ENCODE measurements at regions not wholly inside any gene's neighbourhood (a gene's known extent, or its start where the extent isn't known, plus 50 kb on each side); places are given as distances from the start of the nearest gene placed in this dataset.

GRCh38 chr1:214997685-214998084, 84.9 kb upstream of the KCNK2 start:
- no peak overlapping the region for H3K4me3 Mint-ChIP-seq
- no peaks in the 10 kb centered on the region for H3K36me3 Mint-ChIP-seq (ENCODE audit: low read depth)
- H3K4me1 Mint-ChIP-seq: no peaks in the 10 kb centered on the region
- no peaks in the 10 kb centered on the region for H3K27me3 Mint-ChIP-seq
- ChIA-PET POLR2A (no interaction called here), CTCF (interaction anchor here (0.5 kb wide), 1 partner anchor 20 kb away, joined by 4 read pairs; no protein-coding TSS in a partner anchor)
- no peak overlapping the region for H3K27ac Mint-ChIP-seq
- no peak for DNase-seq
- no peaks in the 10 kb centered on the region for H3K9me3 Mint-ChIP-seq

- ChIA-PET CTCF (no interaction called here), POLR2A (no interaction called here)
- DNase-seq: no peak
These were observed 81.0 kb upstream of the KCNK2 start for GRCh38 chr1:215001419-215002021.

GRCh38 chr1:215002471-215002870, 80.1 kb upstream of the KCNK2 start:
- no peaks in the 10 kb centered on the region for H3K9me3 Mint-ChIP-seq
- no peaks in the 10 kb centered on the region for H3K36me3 Mint-ChIP-seq (ENCODE audit: low read depth)
- POLR2A ChIA-PET: no interaction called here
- no peak overlapping the region for H3K27ac Mint-ChIP-seq
- no peaks in the 10 kb centered on the region for H3K4me1 Mint-ChIP-seq
- CTCF ChIA-PET: no interaction called here
- no peaks in the 10 kb centered on the region for H3K27me3 Mint-ChIP-seq
- no peak for DNase-seq
- H3K4me3 Mint-ChIP-seq: no peak overlapping the region

More at GRCh38 chr1:215001419-215002021, 81.0 kb upstream of the KCNK2 start:
- no peak overlapping the region for H3K4me3 Mint-ChIP-seq
- no peaks in the 10 kb centered on the region for H3K27me3 Mint-ChIP-seq
- no peaks in the 10 kb centered on the region for H3K4me1 Mint-ChIP-seq
- H3K9me3 Mint-ChIP-seq: no peaks in the 10 kb centered on the region
- H3K27ac Mint-ChIP-seq: no peak overlapping the region
- no peaks in the 10 kb centered on the region for H3K36me3 Mint-ChIP-seq (ENCODE audit: low read depth)

- CTCF ChIA-PET: no interaction called here
- H3K4me1 Mint-ChIP-seq: no peaks in the 10 kb centered on the region
- DNase-seq: no peak
These were observed 78.9 kb upstream of the KCNK2 start for GRCh38 chr1:215003686-215004085.

GRCh38 chr1:215004121-215004827, 78.3 kb upstream of the KCNK2 start:
- Mint-ChIP-seq H3K27me3 (no peaks in the 10 kb centered on the region), H3K4me1 (no peaks in the 10 kb centered on the region), H3K9me3 (no peaks in the 10 kb centered on the region), H3K4me3 (no peak overlapping the region), H3K27ac (no peak overlapping the region), H3K36me3 (ENCODE audit: low read depth) (no peaks in the 10 kb centered on the region)
- ChIA-PET POLR2A (no interaction called here), CTCF (no interaction called here)
- no peak for DNase-seq

More at GRCh38 chr1:215003686-215004085, 78.9 kb upstream of the KCNK2 start:
- H3K27ac Mint-ChIP-seq: no peak overlapping the region
- no peak overlapping the region for H3K4me3 Mint-ChIP-seq
- POLR2A ChIA-PET: no interaction called here
- H3K36me3 Mint-ChIP-seq (ENCODE audit: low read depth): no peaks in the 10 kb centered on the region
- no peaks in the 10 kb centered on the region for H3K9me3 Mint-ChIP-seq
- no peaks in the 10 kb centered on the region for H3K27me3 Mint-ChIP-seq

GRCh38 chr1:215005078-215005477, 77.5 kb upstream of the KCNK2 start:
- no peaks in the 10 kb centered on the region for H3K9me3 Mint-ChIP-seq
- no peaks in the 10 kb centered on the region for H3K27me3 Mint-ChIP-seq
- H3K4me3 Mint-ChIP-seq: no peak overlapping the region
- ChIA-PET POLR2A (no interaction called here), CTCF (no interaction called here)
- DNase-seq: no peak
- H3K36me3 Mint-ChIP-seq (ENCODE audit: low read depth): no peaks in the 10 kb centered on the region
- no peaks in the 10 kb centered on the region for H3K4me1 Mint-ChIP-seq
- no peak overlapping the region for H3K27ac Mint-ChIP-seq

- POLR2A ChIA-PET: no interaction called here
- H3K4me1 Mint-ChIP-seq: no peaks in the 10 kb centered on the region
- H3K27me3 Mint-ChIP-seq: no peaks in the 10 kb centered on the region
- CTCF ChIA-PET: no interaction called here
- no peaks in the 10 kb centered on the region for H3K36me3 Mint-ChIP-seq (ENCODE audit: low read depth)
- no peaks in the 10 kb centered on the region for H3K9me3 Mint-ChIP-seq
- no peak overlapping the region for H3K4me3 Mint-ChIP-seq
- H3K27ac Mint-ChIP-seq: no peak overlapping the region
- DNase-seq: no peak
These were observed 76.7 kb upstream of the KCNK2 start for GRCh38 chr1:215005656-215006345.

GRCh38 chr1:215007880-215008279, 74.7 kb upstream of the KCNK2 start:
- Mint-ChIP-seq H3K4me3 (no peak overlapping the region), H3K27ac (no peak overlapping the region), H3K4me1 (no peaks in the 10 kb centered on the region), H3K27me3 (no peaks in the 10 kb centered on the region), H3K9me3 (no peaks in the 10 kb centered on the region), H3K36me3 (ENCODE audit: low read depth) (no peaks in the 10 kb centered on the region)
- CTCF ChIA-PET: interaction anchor here (0.6 kb wide), 1 partner anchor 444 kb away, joined by 4 read pairs; no protein-coding TSS in a partner anchor
- DNase-seq: no peak
- POLR2A ChIA-PET: no interaction called here

GRCh38 chr1:215018555-215018954, 64.0 kb upstream of the KCNK2 start:
- H3K9me3 Mint-ChIP-seq: no peaks in the 10 kb centered on the region
- ChIA-PET POLR2A (no interaction called here), CTCF (no interaction called here)
- no peak overlapping the region for H3K27ac Mint-ChIP-seq
- no peak overlapping the region for H3K4me3 Mint-ChIP-seq
- no peaks in the 10 kb centered on the region for H3K4me1 Mint-ChIP-seq
- no peaks in the 10 kb centered on the region for H3K27me3 Mint-ChIP-seq
- no peak for DNase-seq
- no peaks in the 10 kb centered on the region for H3K36me3 Mint-ChIP-seq (ENCODE audit: low read depth)

- no peak overlapping the region for H3K27ac Mint-ChIP-seq
- H3K27me3 Mint-ChIP-seq: no peaks in the 10 kb centered on the region
- no peak overlapping the region for H3K4me3 Mint-ChIP-seq
- H3K36me3 Mint-ChIP-seq (ENCODE audit: low read depth): no peaks in the 10 kb centered on the region
- CTCF ChIA-PET: no interaction called here
- no peak for DNase-seq
- no peaks in the 10 kb centered on the region for H3K4me1 Mint-ChIP-seq
- POLR2A ChIA-PET: no interaction called here
- no peaks in the 10 kb centered on the region for H3K9me3 Mint-ChIP-seq
These were observed 60.3 kb upstream of the KCNK2 start for GRCh38 chr1:215022204-215022603.

GRCh38 chr1:215022741-215023141, 59.8 kb upstream of the KCNK2 start:
- ChIA-PET POLR2A (no interaction called here), CTCF (no interaction called here)
- H3K36me3 Mint-ChIP-seq (ENCODE audit: low read depth): no peaks in the 10 kb centered on the region
- H3K4me1 Mint-ChIP-seq: no peaks in the 10 kb centered on the region
- H3K27ac Mint-ChIP-seq: no peak overlapping the region
- H3K9me3 Mint-ChIP-seq: no peaks in the 10 kb centered on the region
- no peaks in the 10 kb centered on the region for H3K27me3 Mint-ChIP-seq
- DNase-seq: no peak
- no peak overlapping the region for H3K4me3 Mint-ChIP-seq

- CTCF ChIA-PET: no interaction called here
- H3K27me3 Mint-ChIP-seq: no peaks in the 10 kb centered on the region
- no peaks in the 10 kb centered on the region for H3K9me3 Mint-ChIP-seq
- H3K27ac Mint-ChIP-seq: no peak overlapping the region
- H3K4me3 Mint-ChIP-seq: no peak overlapping the region
- POLR2A ChIA-PET: no interaction called here
- DNase-seq: no peak
- no peaks in the 10 kb centered on the region for H3K4me1 Mint-ChIP-seq
- no peaks in the 10 kb centered on the region for H3K36me3 Mint-ChIP-seq (ENCODE audit: low read depth)
These were observed 59.2 kb upstream of the KCNK2 start for GRCh38 chr1:215023155-215023832.

- Mint-ChIP-seq H3K4me1 (no peaks in the 10 kb centered on the region), H3K9me3 (no peaks in the 10 kb centered on the region), H3K4me3 (no peak overlapping the region), H3K36me3 (ENCODE audit: low read depth) (no peaks in the 10 kb centered on the region), H3K27me3 (no peaks in the 10 kb centered on the region), H3K27ac (no peak overlapping the region)
- DNase-seq: no peak
- ChIA-PET CTCF (interaction anchor here (0.7 kb wide), 1 partner anchor 1906 kb away, joined by 3 read pairs; no protein-coding TSS in a partner anchor), POLR2A (no interaction called here)
These were observed 53.6 kb upstream of the KCNK2 start for GRCh38 chr1:215028954-215029353.

All from activated CD4-positive, alpha-beta T cell treated with anti-CD3 and anti-CD28 coated beads, Interleukin-2, amount 10 ng/mL, durations not matched to agents 7 days and 5 days (primary cell).